ENCODE measurements at regions not wholly inside any gene's neighbourhood (a gene's known extent, or its start where the extent isn't known, plus 50 kb on each side); places are given as distances from the start of the nearest gene placed in this dataset.
"Not testable (repeated sequence)": the region's sequence is repeated elsewhere in the genome, so short reads cannot be mapped to it uniquely, and the experiment has no call there.

GRCh38 chrX:108945883-108946523 lies 209.6 kb upstream of the IRS4 start:
- DNase-seq (ENCODE audit: low read depth in 1 of 2, low spot score in 1 of 2): no peak
- no peak for TF ChIP-seq REST (IDR thresholded peaks at IDR 0.05; ENCODE audit: insufficient replicate concordance, low read depth)
- TF ChIP-seq CTCF (IDR thresholded peaks at IDR 0.05; ENCODE audit: insufficient read depth, low read length): no peak
- no peaks in the 10 kb centered on the region for H3K27me3 ChIP-seq (ENCODE audit: insufficient read depth, poor library complexity, severe bottlenecking)
- H3K4me3 ChIP-seq (replicated peaks; ENCODE audit: insufficient read depth, low read length): no peak overlapping the region
- no peak overlapping the region for H3K27ac ChIP-seq (replicated peaks)

GRCh38 chrX:108914791-108915190 lies 178.4 kb upstream of the IRS4 start:
- Histone ChIP-seq H3K27ac (replicated peaks) (no peak overlapping the region), H3K27me3 (ENCODE audit: insufficient read depth, poor library complexity, severe bottlenecking) (no peaks in the 10 kb centered on the region), H3K4me3 (replicated peaks; ENCODE audit: insufficient read depth, low read length) (no peak overlapping the region)
- no peak for TF ChIP-seq POLR2AphosphoS5 (IDR thresholded peaks at IDR 0.05; ENCODE audit: low read depth)
- TF ChIP-seq CTCF (IDR thresholded peaks at IDR 0.05; ENCODE audit: insufficient read depth, low read length): no peak
- TF ChIP-seq REST (IDR thresholded peaks at IDR 0.05; ENCODE audit: insufficient replicate concordance, low read depth): no peak
- TF ChIP-seq SPI1 (IDR thresholded peaks at IDR 0.05; ENCODE audit: borderline replicate concordance, low read depth): no peak
- no peak for TF ChIP-seq GABPA (IDR thresholded peaks at IDR 0.05; ENCODE audit: low read depth)
- DNase-seq (ENCODE audit: low read depth in 1 of 2, low spot score in 1 of 2): no peak

GRCh38 chrX:108903831-108904230 lies 167.5 kb upstream of the IRS4 start:
- H3K27ac ChIP-seq (replicated peaks); H3K27me3 ChIP-seq (ENCODE audit: insufficient read depth, poor library complexity, severe bottlenecking); H3K4me3 ChIP-seq (replicated peaks; ENCODE audit: insufficient read depth, low read length); DNase-seq (ENCODE audit: low read depth in 1 of 2, low spot score in 1 of 2): not testable (repeated sequence)

GRCh38 chrX:108900333-108900732 lies 164.0 kb upstream of the IRS4 start:
- Histone ChIP-seq H3K27ac (replicated peaks) (no peak overlapping the region), H3K4me3 (replicated peaks; ENCODE audit: insufficient read depth, low read length) (no peak overlapping the region), H3K27me3 (ENCODE audit: insufficient read depth, poor library complexity, severe bottlenecking) (no peaks in the 10 kb centered on the region)
- DNase-seq (ENCODE audit: low read depth in 1 of 2, low spot score in 1 of 2): no peak
- TF ChIP-seq POLR2AphosphoS5 (IDR thresholded peaks at IDR 0.05; ENCODE audit: low read depth) (no peak), GABPA (IDR thresholded peaks at IDR 0.05; ENCODE audit: low read depth) (no peak), REST (IDR thresholded peaks at IDR 0.05; ENCODE audit: insufficient replicate concordance, low read depth) (no peak), CTCF (IDR thresholded peaks at IDR 0.05; ENCODE audit: insufficient read depth, low read length) (no peak), SPI1 (IDR thresholded peaks at IDR 0.05; ENCODE audit: borderline replicate concordance, low read depth) (no peak)

GRCh38 chrX:108896349-108896748 lies 160.0 kb upstream of the IRS4 start:
- not testable (repeated sequence) for H3K4me3 ChIP-seq (replicated peaks; ENCODE audit: insufficient read depth, low read length); H3K27ac ChIP-seq (replicated peaks); DNase-seq (ENCODE audit: low read depth in 1 of 2, low spot score in 1 of 2); H3K27me3 ChIP-seq (ENCODE audit: insufficient read depth, poor library complexity, severe bottlenecking)

Measured in HL-60 (cell line).